Vagina (tissue), 2 donors: ENCODE measurements at regions not wholly inside any gene's neighbourhood (a gene's known extent, or its start where the extent isn't known, plus 50 kb on each side); places are given as distances from the start of the nearest gene placed in this dataset.

Experiments used
- DNase-seq, 2 donors: peaks; one replicate each; pipeline ENCODE4 v3.0.0-alpha.2; 2017; ENCODE audit errors: extremely low spot score in 2 of 2
- H3K27ac ChIP-seq: fragments of 200-600 bp; sonication (generic); one replicate; pipeline ENCODE4 v1.5.1; 2019
- H3K27me3 ChIP-seq: fragments of 200-600 bp; sonication (generic); one replicate; pipeline ENCODE4 v1.5.1; 2019
- H3K36me3 ChIP-seq, 2 donors: fragments of 200-600 bp; sonication (generic); one replicate each; pipeline ENCODE4 v1.5.1; 2017 to 2019
- H3K4me1 ChIP-seq: fragments of 200-600 bp; sonication (generic); one replicate; pipeline ENCODE4 v1.5.1; 2019
- H3K4me3 ChIP-seq, 2 donors: fragments of 200-600 bp; sonication (generic); 1 replicate in 1 of 2; 2 replicates in 1 of 2; pipeline ENCODE4 v1.5.1; 2016 to 2019
- H3K9me3 ChIP-seq: fragments of 200-600 bp; sonication (generic); one replicate; pipeline ENCODE4 v1.5.1; 2019
- POLR2A ChIP-seq, 2 donors: fragments of 450-650 bp; IDR thresholded peaks; one replicate each; pipeline ENCODE4 v1.6.1; 2017; ENCODE audit warnings: antibody characterized with exemption in 2 of 2, mild to moderate bottlenecking in 2 of 2, moderate library complexity in 2 of 2
- POLR2AphosphoS5 ChIP-seq, 2 donors: sonication (generic); formaldehyde crosslinking; IDR thresholded peaks; one replicate each; pipeline ENCODE4 v1.9.0; 2017; ENCODE audit warnings: antibody characterized with exemption in 2 of 2, mild to moderate bottlenecking in 2 of 2, low read depth in 1 of 2; ENCODE audit not compliant: insufficient read depth in 1 of 2
- intact Hi-C: fragments of 100-400 bp; cut with DNase I; formaldehyde crosslinking; loops from one replicate; pipeline ENCODE4 v1.15.1; 2023
- TF ChIP-seq, protein P1 (sequence below), 3 experiments: fragments of 450-650 bp in 2 of 3; fragments of 200-600 bp in 1 of 3; sonication (generic) in 1 of 3; IDR thresholded peaks; one replicate each; pipeline ENCODE4 v1.5.1; 2017 to 2019; ENCODE audit warnings: antibody characterized with exemption in 3 of 3, mild to moderate bottlenecking in 2 of 3, moderate library complexity in 2 of 3

DNA sequence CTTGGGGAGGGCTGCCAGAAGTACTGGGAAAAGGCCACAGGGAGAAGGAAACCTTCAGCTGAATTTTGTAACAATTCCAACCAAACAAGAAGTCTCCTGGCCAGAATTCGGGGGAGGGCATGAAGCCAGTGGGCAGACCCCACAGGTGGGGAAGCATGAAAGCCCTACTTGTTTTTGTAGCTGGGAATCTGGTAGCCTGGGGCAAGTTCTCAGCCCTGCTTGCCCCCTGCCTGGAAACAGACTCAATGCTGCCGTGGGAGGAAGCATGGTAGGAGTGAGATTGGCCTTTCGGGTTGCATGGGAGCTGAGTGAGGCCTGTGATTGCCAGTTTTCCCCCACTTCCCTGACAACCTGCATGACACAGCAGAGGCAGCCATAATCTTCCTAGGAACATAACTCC lies 259.2 kb upstream of the RMST start:
- intact Hi-C loops: no loop called here
- Histone ChIP-seq H3K27ac (no peak overlapping the region), H3K9me3 (no peaks in the 10 kb centered on the region), H3K27me3 (no peaks in the 10 kb centered on the region), H3K36me3 (no peaks in the 10 kb centered on the region), H3K4me1 (no peaks in the 10 kb centered on the region), H3K4me3 (no peak overlapping the region)
- TF ChIP-seq POLR2A (IDR thresholded peaks at IDR 0.05) (no peak), POLR2AphosphoS5 (IDR thresholded peaks at IDR 0.05; ENCODE audit: insufficient read depth in 1 of 2, low read depth in 1 of 2) (no peak)
- TF ChIP-seq, protein P1, sequence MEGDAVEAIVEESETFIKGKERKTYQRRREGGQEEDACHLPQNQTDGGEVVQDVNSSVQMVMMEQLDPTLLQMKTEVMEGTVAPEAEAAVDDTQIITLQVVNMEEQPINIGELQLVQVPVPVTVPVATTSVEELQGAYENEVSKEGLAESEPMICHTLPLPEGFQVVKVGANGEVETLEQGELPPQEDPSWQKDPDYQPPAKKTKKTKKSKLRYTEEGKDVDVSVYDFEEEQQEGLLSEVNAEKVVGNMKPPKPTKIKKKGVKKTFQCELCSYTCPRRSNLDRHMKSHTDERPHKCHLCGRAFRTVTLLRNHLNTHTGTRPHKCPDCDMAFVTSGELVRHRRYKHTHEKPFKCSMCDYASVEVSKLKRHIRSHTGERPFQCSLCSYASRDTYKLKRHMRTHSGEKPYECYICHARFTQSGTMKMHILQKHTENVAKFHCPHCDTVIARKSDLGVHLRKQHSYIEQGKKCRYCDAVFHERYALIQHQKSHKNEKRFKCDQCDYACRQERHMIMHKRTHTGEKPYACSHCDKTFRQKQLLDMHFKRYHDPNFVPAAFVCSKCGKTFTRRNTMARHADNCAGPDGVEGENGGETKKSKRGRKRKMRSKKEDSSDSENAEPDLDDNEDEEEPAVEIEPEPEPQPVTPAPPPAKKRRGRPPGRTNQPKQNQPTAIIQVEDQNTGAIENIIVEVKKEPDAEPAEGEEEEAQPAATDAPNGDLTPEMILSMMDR (IDR thresholded peaks at IDR 0.05): no peak
- DNase-seq: no peak

DNA sequence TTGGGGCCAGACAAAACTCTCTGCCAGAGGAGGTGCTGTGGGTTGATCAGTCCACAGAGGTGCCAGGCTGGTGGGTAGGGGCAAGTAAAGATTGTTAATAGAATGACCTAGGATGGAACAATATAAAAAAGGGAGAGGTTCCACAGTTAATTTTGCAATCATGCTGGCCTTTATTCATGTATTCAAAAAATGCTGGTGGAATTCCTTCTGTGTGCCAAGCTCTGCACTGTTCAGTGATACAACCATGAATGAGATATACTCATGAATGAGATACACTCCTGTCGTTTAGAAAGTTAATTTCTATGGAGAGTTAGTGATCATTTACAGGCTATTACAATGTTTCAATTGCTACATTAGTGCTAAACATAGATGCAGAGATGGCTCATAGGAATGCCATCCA lies 252.6 kb upstream of the RMST start:
- no peaks in the 10 kb centered on the region for H3K4me1 ChIP-seq
- H3K36me3 ChIP-seq: no peaks in the 10 kb centered on the region
- intact Hi-C loops: no loop called here
- no peak for TF ChIP-seq POLR2A (IDR thresholded peaks at IDR 0.05)
- TF ChIP-seq POLR2AphosphoS5 (IDR thresholded peaks at IDR 0.05; ENCODE audit: insufficient read depth in 1 of 2, low read depth in 1 of 2): no peak
- TF ChIP-seq, protein P1 (IDR thresholded peaks at IDR 0.05): no peak
- DNase-seq: no peak
- H3K27me3 ChIP-seq: no peaks in the 10 kb centered on the region
- no peaks in the 10 kb centered on the region for H3K9me3 ChIP-seq
- H3K4me3 ChIP-seq: no peak overlapping the region
- no peak overlapping the region for H3K27ac ChIP-seq

DNA sequence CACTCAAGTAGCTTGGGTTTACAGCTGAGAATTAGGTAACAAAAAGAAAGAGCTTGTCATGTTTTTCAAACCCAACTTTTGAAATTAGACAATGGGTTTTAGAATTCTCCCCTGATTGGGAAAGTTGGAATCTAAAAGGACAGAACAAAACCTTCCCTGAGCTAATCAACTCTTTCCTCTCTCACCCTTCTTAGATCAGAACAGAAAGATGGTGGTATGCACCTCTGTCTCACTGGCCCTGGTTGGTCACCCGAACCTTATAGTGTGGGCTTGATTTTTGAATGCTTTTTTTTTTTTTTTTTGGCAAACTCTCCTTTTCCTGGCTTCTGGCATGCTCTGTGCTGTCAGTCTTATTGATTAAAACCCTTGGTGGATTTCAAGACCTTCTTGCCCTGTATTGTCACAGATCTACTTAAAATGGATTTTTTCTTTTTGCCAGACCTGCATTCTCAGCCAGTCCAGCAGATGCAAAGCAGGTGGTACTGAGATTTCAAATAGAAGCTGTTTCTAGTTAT lies 251.1 kb upstream of the RMST start:
- Histone ChIP-seq H3K9me3 (no peaks in the 10 kb centered on the region), H3K27me3 (no peaks in the 10 kb centered on the region), H3K27ac (no peak overlapping the region), H3K4me1 (no peaks in the 10 kb centered on the region), H3K36me3 (no peaks in the 10 kb centered on the region), H3K4me3 (no peak overlapping the region)
- intact Hi-C loops: no loop called here
- TF ChIP-seq POLR2A (IDR thresholded peaks at IDR 0.05) (no peak), POLR2AphosphoS5 (IDR thresholded peaks at IDR 0.05; ENCODE audit: insufficient read depth in 1 of 2, low read depth in 1 of 2) (no peak)
- no peak for DNase-seq

DNA sequence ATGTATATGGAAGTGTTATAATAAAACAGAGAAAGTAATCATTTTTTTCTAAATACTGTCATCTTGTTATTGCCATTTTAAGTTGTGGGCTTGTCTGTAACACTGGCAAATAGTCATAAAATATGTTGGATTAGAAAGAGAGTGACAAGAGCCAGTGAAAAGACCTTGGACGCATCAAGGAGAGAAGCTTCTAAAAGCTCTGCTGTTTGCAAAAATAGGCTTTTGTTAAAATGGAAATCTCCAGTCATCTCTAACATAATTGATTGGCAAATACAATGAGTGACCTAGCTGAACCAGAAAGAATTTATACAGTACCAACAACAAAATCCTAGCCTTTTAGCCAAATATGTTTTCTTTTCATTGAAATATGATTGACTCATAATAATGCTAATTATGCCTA lies 245.8 kb upstream of the RMST start:
- H3K9me3 ChIP-seq: no peaks in the 10 kb centered on the region
- no peak overlapping the region for H3K27ac ChIP-seq
- no peak for DNase-seq
- TF ChIP-seq POLR2AphosphoS5 (IDR thresholded peaks at IDR 0.05; ENCODE audit: insufficient read depth in 1 of 2, low read depth in 1 of 2) (no peak), POLR2A (IDR thresholded peaks at IDR 0.05) (no peak)
- TF ChIP-seq, protein P1 (IDR thresholded peaks at IDR 0.05): no peak
- H3K4me1 ChIP-seq: no peaks in the 10 kb centered on the region
- intact Hi-C loops: no loop called here
- H3K36me3 ChIP-seq: no peaks in the 10 kb centered on the region
- H3K4me3 ChIP-seq: no peak overlapping the region
- H3K27me3 ChIP-seq: no peaks in the 10 kb centered on the region

DNA sequence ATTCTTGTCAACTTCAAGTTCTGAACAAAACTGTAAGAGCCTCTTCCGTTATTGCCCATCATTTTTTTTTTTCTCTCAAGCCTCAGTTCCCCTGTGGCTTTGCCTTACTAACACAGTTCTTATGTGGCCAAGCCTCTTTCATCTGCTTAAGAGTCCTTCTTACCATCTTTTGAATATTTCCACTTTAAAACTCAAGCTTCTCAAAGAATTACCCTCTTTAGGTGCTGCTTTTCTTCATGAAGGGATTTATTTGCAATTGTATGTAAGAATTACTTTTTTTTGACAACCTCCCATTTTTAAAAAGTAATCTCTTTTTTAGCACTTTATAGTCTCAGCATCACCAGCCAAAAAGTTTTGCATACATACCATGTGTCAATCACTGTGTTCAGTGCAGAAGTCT lies 240.2 kb upstream of the RMST start:
- Histone ChIP-seq H3K27me3 (no peaks in the 10 kb centered on the region), H3K36me3 (no peaks in the 10 kb centered on the region), H3K9me3 (no peaks in the 10 kb centered on the region), H3K4me3 (no peak overlapping the region), H3K4me1 (no peaks in the 10 kb centered on the region), H3K27ac (no peak overlapping the region)
- intact Hi-C loops: no loop called here
- no peak for DNase-seq
- TF ChIP-seq POLR2A (IDR thresholded peaks at IDR 0.05) (no peak), POLR2AphosphoS5 (IDR thresholded peaks at IDR 0.05; ENCODE audit: insufficient read depth in 1 of 2, low read depth in 1 of 2) (no peak)
- TF ChIP-seq, protein P1 (IDR thresholded peaks at IDR 0.05): no peak
